ENCODE measurements at regions not wholly inside any gene's neighbourhood (a gene's known extent, or its start where the extent isn't known, plus 50 kb on each side); places are given as distances from the start of the nearest gene placed in this dataset.

GRCh38 chr4:108383157-108383556 lies 214.4 kb upstream of the LEF1 start (continued):
- TF ChIP-seq, protein P1, sequence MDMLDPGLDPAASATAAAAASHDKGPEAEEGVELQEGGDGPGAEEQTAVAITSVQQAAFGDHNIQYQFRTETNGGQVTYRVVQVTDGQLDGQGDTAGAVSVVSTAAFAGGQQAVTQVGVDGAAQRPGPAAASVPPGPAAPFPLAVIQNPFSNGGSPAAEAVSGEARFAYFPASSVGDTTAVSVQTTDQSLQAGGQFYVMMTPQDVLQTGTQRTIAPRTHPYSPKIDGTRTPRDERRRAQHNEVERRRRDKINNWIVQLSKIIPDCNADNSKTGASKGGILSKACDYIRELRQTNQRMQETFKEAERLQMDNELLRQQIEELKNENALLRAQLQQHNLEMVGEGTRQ (IDR thresholded peaks at IDR 0.05; ENCODE audit: borderline replicate concordance, low read depth, low read length), result no peak

DNA sequence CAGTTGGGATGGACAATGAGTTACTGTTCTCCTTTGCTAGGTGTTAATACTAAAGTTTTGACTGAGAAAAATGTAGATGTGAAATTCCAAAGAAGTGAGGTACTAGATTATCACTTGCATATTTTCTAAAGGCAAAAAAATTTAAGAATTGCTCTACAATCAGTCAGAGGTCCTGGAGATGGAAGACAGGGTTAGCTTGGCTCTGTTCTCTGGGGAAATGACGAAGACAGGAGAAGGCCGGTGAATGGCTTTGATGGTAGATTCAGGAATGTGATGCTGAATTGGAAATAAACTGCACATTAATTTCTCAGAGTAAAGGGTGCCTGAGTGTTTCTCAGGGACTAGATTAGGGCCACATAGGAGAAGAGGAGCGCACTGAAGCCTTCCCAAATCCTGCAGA lies 214.0 kb upstream of the LEF1 start:
- Histone ChIP-seq H3K4me1 (ENCODE audit: control insufficient read depth in 1 of 2, insufficient read depth in 2 of 2, low read depth in 1 of 2, low read length in 1 of 2) (no peaks in the 10 kb centered on the region; a peak in 1 of 4 replicates), H4K20me1 (ENCODE audit: insufficient read depth) (no peaks in the 10 kb centered on the region), H3K4me2 (no peak overlapping the region), H3K36me3 (replicated peaks in 1 of 2; ENCODE audit: control insufficient read depth in 1 of 2, insufficient read depth in 2 of 2, low read length in 1 of 2) (no peaks in the 10 kb centered on the region), H3K9ac (no peak overlapping the region), H3K9me3 (no peaks in the 10 kb centered on the region), H3K27ac (ENCODE audit: low read depth in 2 of 2, low read length in 1 of 2) (no peak overlapping the region), H3F3A (replicated peaks; ENCODE audit: insufficient read depth) (no peaks in the 10 kb centered on the region), H2AFZ (ENCODE audit: low read depth) (no peak overlapping the region), H3K79me2 (ENCODE audit: insufficient read depth) (no peaks in the 10 kb centered on the region), H3K9me2 (no peaks in the 10 kb centered on the region), H3K4me3 (ENCODE audit: low read depth in 2 of 2, low read length in 1 of 2) (no peak overlapping the region), H3K27me3 (ENCODE audit: insufficient read depth) (peaks cover 5% of the 10 kb centered on the region; the same call in 1 of the 2 replicates)
- no peak for DNase-seq
- WGBS (ENCODE audit: low lambda C conversion rate), result 52% methylated on average over 3 of the region's 3 CpGs
- TF ChIP-seq EP300 (IDR thresholded peaks at IDR 0.05; ENCODE audit: borderline replicate concordance in 1 of 2, low read depth in 1 of 2, low read length in 1 of 2) (no peak), SMC3 (IDR thresholded peaks at IDR 0.05; ENCODE audit: low read depth, low read length) (no peak)
- TF ChIP-seq, protein P1 (IDR thresholded peaks at IDR 0.05; ENCODE audit: borderline replicate concordance, low read depth, low read length), result no peak
- TF ChIP-seq, protein P2, sequence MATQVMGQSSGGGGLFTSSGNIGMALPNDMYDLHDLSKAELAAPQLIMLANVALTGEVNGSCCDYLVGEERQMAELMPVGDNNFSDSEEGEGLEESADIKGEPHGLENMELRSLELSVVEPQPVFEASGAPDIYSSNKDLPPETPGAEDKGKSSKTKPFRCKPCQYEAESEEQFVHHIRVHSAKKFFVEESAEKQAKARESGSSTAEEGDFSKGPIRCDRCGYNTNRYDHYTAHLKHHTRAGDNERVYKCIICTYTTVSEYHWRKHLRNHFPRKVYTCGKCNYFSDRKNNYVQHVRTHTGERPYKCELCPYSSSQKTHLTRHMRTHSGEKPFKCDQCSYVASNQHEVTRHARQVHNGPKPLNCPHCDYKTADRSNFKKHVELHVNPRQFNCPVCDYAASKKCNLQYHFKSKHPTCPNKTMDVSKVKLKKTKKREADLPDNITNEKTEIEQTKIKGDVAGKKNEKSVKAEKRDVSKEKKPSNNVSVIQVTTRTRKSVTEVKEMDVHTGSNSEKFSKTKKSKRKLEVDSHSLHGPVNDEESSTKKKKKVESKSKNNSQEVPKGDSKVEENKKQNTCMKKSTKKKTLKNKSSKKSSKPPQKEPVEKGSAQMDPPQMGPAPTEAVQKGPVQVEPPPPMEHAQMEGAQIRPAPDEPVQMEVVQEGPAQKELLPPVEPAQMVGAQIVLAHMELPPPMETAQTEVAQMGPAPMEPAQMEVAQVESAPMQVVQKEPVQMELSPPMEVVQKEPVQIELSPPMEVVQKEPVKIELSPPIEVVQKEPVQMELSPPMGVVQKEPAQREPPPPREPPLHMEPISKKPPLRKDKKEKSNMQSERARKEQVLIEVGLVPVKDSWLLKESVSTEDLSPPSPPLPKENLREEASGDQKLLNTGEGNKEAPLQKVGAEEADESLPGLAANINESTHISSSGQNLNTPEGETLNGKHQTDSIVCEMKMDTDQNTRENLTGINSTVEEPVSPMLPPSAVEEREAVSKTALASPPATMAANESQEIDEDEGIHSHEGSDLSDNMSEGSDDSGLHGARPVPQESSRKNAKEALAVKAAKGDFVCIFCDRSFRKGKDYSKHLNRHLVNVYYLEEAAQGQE (IDR thresholded peaks at IDR 0.05; ENCODE audit: low read depth, low read length), result no peak
- ChIA-PET CTCF (no interaction called here), POLR2A (no interaction called here)

- Histone ChIP-seq H2AFZ (ENCODE audit: low read depth) (no peak overlapping the region), H3K9me2 (no peaks in the 10 kb centered on the region), H3K79me2 (ENCODE audit: insufficient read depth) (no peaks in the 10 kb centered on the region), H4K20me1 (ENCODE audit: insufficient read depth) (no peaks in the 10 kb centered on the region), H3K27ac (ENCODE audit: low read depth in 2 of 2, low read length in 1 of 2) (no peak overlapping the region), H3K36me3 (replicated peaks in 1 of 2; ENCODE audit: control insufficient read depth in 1 of 2, insufficient read depth in 2 of 2, low read length in 1 of 2) (no peaks in the 10 kb centered on the region), H3F3A (replicated peaks; ENCODE audit: insufficient read depth) (no peaks in the 10 kb centered on the region), H3K4me1 (ENCODE audit: control insufficient read depth in 1 of 2, insufficient read depth in 2 of 2, low read depth in 1 of 2, low read length in 1 of 2) (no peaks in the 10 kb centered on the region; a peak in 1 of 4 replicates), H3K9me3 (no peaks in the 10 kb centered on the region), H3K9ac (no peak overlapping the region), H3K4me2 (no peak overlapping the region), H3K4me3 (ENCODE audit: low read depth in 2 of 2, low read length in 1 of 2) (no peak overlapping the region), H3K27me3 (ENCODE audit: insufficient read depth) (peaks cover 37% of the 10 kb centered on the region)
- no peak for DNase-seq
- CTCF ChIA-PET, result no interaction called here
- POLR2A ChIA-PET, result no interaction called here
- WGBS (ENCODE audit: low lambda C conversion rate), result 6% methylated on average over 4 of the region's 6 CpGs
- TF ChIP-seq RFX5 (IDR thresholded peaks at IDR 0.05; ENCODE audit: low read length) (no peak), SMC3 (IDR thresholded peaks at IDR 0.05; ENCODE audit: low read depth, low read length) (no peak), RXRA (IDR thresholded peaks at IDR 0.05; ENCODE audit: borderline replicate concordance, low read depth) (no peak), ZBTB33 (IDR thresholded peaks at IDR 0.05; ENCODE audit: borderline replicate concordance, low read depth) (no peak), MAX (IDR thresholded peaks at IDR 0.05; ENCODE audit: low read depth) (no peak), TEAD4 (IDR thresholded peaks at IDR 0.05; ENCODE audit: borderline replicate concordance, insufficient read depth) (no peak), CHD2 (IDR thresholded peaks at IDR 0.05; ENCODE audit: low read length, partially characterized antibody) (no peak), SIN3A (IDR thresholded peaks at IDR 0.05; ENCODE audit: borderline replicate concordance, low read depth, low read length) (no peak), RCOR1 (IDR thresholded peaks at IDR 0.05; ENCODE audit: low read length) (no peak), MEF2A (IDR thresholded peaks at IDR 0.05; ENCODE audit: borderline replicate concordance, low read depth) (no peak)
- TF ChIP-seq, protein P1 (IDR thresholded peaks at IDR 0.05; ENCODE audit: borderline replicate concordance, low read depth, low read length), result no peak
- TF ChIP-seq, protein P3, sequence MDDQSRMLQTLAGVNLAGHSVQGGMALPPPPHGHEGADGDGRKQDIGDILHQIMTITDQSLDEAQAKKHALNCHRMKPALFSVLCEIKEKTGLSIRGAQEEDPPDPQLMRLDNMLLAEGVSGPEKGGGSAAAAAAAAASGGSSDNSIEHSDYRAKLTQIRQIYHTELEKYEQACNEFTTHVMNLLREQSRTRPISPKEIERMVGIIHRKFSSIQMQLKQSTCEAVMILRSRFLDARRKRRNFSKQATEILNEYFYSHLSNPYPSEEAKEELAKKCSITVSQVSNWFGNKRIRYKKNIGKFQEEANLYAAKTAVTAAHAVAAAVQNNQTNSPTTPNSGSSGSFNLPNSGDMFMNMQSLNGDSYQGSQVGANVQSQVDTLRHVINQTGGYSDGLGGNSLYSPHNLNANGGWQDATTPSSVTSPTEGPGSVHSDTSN (IDR thresholded peaks at IDR 0.05), result no peak
These were observed 209.4 kb upstream of the LEF1 start for GRCh38 chr4:108378164-108378563.
